NCI-H526 treated with DMSO at 0.1 percent for 48 hours (cell line): ENCODE measurements at regions not wholly inside any gene's neighbourhood (a gene's known extent, or its start where the extent isn't known, plus 50 kb on each side); places are given as distances from the start of the nearest gene placed in this dataset.

Source experiments
- DNase-seq: peaks from one replicate; lab custom pipeline; 2025; lab: John Stamatoyannopoulos, UW

DNA sequence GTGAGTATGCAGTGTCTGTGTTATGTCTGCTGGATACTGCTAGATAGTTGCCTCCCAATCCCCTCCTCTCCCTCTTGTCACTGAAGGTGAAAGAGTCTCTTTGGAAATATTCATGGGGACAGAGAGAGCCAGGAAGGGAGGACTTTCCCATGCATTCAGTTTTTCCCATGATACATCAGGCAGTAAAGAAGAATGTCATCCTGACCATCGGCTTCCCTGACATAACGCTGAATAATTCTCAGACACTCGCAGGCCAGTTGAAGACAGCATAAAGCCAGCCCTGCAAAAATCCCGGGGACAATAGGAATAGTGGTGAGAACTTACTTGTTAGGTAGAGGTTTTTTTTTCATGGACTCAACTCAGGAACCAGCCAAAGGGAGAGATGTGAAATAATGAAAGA is 58.1 kb downstream of the KLF4 start:
- no peak for DNase-seq

DNA sequence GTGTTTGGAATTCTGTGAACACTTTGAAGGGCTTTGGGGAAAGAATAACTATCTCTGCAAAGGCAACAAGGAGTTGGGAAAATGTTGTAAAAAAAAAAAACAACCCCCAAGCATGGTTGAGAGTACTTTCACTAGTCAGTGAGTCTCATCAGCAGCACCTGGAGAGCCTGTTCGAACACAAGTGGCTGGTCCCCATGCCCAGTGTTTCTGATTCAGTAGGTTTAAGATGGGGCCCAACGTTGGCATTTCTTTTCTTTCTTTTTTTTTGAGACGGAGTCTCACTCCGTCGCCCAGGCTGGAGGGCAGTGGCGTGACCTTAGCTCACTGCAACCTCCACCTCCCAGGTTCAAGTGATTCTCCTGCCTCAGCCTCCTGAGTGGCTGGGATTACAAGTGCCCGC is 59.5 kb downstream of the KLF4 start:
- no peak for DNase-seq

DNA sequence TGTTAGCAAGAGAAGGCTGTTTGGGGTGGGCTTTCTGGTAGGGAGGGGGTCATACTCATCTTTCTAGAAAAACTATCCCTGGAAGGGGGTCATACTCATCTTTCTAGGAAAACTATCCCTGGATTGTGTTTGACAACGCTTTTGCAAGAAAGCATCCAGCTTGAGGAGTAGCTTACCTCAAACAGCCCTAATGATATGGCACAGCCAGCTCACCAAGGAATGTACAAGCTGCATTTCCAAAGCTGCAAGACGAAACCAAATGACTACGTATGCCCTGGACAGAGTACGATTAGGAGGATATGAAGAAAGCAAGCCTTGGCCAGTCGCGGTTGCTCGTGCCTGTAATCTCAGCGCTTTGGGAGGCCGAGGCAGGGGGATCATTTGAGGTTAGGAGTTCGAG is 63.4 kb downstream of the KLF4 start:
- DNase-seq = no peak

DNA sequence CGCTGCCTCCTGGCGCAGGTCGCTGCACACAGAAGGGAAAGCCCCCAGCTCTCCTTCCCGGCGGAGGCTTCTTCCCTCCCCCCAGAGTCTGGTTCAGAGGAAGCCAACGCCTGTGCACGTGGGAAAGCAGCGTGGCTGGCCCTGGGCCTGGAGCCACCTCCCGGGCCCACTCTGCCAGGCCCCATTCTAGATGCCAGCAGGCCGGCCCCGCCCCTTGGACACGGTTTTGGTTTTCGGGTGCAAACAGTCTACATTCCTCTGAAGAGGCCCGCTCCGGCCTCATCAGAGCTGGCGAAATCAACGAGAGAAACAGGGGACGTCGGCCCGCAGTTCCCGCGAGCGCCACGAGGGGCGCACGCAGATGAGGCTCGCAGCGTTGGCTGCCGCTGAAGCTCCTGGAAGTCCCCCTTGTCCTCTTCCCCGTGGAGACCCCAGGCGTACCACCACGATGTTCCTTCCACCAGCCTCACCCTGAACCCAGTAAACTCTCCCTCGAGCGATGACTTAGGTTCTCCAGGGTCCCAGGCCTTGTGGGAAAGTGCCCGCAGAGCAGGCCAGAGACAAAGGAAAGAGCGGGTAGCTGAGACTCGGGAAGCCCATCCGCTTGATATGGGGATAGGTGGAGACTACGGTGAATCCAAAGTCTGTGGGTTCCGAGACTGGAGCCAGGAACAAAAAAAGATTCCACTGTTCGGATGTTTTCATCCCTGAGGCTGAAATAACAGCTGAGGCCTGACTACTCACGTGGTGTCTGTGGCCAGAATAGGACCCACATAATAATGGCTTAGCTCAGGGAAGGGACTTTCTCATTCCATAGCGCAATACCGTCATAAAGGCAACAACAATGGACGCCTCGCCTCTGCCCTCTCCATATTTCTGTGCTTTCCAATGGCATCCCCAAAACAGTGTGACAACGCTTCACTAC is 64.2 kb downstream of the KLF4 start:
- DNase-seq = no peak

DNA sequence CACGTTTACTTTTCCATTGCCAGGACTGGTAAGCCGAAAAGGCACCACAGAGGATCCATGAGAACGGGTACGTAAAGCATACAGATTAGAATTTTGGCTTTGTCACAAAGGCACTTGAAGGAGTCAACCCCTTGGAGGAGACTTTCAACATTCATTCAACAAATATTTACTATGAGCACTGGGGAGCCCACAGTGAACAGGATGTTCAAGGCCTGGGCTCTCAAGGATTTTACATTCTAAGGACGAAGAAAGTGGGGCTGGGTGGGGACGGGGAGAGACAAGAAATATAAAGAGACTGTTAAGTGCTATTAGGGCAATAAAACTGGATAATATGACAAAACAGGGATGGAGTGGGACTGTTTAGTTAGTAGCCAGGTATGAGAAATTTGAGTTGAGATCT is 66.0 kb downstream of the KLF4 start:
- no peak for DNase-seq

DNA sequence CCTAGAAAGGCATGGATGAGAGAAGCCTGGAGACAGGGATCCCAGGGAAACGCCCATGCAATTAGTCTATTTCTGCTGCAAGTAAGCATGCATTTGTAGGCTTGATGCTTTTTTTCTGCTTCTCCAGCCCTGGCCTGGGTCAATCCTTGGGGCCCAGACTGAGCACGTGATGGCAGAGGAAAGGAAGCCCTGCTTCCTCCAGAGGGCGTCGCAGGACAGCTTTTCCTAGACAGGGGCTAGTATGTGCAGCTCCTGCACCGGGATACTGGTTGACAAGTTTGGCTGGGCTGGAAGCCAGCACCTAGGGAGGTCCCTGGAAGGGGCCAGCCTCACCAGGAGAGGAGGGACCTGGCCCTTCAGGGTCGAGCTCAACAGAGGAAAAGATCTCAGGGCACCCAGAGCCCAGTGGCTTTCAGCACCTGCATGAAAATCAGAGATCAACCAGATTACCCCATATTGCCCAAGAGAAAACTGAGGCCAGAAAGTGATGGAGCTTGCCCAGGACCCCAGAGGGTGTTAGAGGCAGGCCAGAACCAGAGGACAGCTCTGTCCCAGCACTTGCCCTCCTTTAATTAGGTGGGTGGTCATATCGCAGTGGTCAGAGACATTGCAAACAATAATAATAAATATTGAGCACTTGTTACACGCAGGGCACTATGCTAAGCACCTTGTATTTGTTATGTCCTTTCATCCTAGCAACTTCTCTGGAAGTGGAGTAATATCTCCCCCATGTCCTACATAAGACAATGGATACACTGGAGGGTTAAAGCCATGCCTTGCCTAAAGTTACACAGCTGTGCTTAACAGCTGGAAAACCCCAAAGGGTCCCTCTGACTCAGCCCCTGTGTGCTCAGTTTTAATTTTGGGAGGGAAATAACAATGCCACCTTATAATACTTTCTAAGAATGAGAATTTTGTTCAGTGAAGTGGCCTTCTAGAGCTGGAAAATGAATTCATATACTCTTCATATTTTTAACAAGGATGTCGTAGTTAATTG is 67.1 kb downstream of the KLF4 start:
- DNase-seq = peak; percentile 12

DNA sequence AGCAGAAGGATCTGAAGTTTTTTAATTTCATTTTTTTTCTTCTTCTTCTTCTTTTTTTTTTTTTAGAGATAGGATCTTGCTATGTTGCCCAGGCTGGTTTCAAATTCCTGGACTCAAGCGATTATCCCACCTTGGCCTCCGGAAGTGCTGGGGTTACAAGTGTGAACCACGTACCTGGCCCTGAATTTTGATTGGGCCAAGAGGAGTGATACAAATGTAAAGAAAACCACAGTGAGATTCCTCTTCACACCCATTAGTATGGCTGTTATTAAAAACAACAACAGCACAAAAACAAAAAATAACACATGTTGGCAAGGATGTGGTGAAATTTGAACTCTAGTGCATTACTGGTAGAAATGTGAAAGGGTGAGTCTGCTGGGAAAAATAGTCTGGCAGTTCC is 79.1 kb downstream of the KLF4 start:
- DNase-seq = no peak

DNA sequence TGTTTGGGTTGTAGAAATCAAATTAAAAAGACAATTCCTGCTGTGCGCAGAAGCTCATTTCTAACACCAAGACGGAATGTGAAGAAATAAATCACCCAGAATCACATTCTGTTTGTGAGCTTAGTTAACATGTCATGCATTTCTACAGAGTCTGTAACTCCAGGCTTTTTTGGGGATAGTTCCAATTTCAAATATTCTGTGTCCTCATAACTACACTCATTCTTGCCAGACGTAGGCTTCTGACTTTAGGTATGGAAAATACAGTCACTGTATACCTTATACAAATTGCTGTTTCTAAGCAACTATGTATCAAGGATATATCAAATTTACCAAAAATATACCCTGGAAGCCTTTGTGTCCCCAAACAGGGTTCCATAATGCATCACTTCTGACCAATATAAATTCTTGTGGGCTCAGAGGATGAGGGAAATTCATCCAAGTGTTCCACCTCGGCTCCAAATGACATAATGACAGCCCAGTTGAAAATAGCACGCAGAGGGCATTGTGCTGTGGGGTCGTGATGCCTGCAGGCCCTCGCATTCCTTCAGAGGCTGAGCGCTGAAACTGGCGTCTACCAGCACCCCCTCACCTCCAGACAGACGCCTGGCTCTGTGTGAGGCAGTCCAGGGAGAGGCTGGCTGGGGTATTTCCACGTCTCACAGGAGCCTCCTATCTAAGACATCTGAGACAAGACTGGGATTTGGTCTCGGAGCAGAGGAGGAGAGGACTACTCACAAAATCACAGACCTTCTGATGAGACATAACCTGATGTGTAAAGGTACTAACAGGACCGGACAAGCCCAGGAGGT is 79.8 kb downstream of the KLF4 start:
- no peak for DNase-seq

DNA sequence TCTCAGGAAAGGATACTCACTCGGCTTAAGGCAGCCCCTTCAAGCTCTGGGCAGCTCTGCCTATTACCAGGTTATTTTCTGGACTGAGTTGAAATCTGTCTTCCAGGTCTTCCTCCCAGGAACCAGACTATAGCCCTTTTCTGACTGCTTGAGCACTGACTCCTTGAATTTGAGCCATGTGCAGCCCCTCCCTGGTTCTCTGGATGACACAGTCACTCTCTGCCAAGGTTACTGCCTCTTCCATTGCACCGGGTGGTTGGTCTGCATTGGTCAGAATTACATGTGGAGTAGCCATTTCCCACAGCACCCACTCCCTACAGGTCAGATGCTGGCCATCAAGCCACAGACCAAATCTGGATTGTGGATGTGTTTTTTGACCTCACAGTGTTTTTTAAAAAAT is 81.9 kb downstream of the KLF4 start:
- no peak for DNase-seq

DNA sequence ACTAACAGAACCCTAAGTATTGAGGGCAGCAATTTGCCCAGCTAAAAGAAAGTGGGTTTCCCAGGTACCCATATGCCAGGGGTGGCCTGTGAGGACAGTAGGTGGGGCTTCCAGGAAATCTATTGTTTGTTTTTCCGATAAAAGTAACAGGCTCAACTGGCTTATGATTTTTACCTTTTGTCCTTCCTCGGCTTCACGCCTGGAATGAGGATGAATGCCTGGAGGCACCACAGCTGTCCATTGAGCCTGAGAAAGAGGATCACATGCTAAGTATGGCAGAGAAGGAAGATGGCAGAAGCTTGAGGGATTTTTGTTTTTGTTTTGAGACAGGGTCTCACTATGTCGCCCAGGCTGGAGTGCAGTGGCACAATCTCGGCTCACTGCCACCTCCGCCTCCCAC is 84.1 kb downstream of the KLF4 start:
- no peak for DNase-seq

DNA sequence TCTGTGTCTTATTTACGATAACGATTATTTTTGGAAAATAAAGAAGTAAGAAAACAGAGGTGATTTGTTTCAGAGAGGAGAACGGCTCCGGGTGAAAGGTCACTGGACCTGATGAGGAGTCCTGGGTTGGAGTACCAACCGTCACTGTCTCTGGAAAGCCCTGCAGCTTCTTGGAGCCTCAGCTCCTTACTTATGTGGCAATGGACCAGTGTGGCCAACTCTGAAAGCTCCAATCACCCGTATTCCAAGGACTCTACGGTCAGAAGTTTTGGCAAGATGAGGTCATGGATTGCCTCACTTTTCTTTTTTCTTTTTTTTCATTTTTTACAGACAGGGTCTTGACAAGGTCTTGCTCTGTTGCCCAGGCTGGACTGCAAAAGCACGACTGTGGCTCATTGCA is 84.8 kb downstream of the KLF4 start:
- no peak for DNase-seq

DNA sequence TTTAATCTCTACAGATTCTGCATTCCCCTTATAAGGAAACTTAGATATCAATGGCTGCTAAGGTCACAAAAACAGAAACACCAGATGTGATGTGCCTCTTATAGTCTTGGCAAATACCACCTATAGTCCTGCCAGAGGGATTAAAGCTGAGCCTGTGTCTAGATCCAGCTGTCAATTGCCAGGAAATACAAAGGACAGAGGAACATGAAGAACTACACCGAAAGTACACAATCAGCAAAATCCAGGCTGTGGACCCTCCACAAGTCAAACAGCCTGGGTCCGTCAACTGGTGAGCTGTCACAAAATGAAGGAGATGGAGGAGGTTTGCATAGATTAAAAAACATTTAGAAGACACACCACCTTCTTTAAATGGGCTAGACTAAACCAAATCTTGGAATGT is 85.4 kb downstream of the KLF4 start:
- no peak for DNase-seq

DNA sequence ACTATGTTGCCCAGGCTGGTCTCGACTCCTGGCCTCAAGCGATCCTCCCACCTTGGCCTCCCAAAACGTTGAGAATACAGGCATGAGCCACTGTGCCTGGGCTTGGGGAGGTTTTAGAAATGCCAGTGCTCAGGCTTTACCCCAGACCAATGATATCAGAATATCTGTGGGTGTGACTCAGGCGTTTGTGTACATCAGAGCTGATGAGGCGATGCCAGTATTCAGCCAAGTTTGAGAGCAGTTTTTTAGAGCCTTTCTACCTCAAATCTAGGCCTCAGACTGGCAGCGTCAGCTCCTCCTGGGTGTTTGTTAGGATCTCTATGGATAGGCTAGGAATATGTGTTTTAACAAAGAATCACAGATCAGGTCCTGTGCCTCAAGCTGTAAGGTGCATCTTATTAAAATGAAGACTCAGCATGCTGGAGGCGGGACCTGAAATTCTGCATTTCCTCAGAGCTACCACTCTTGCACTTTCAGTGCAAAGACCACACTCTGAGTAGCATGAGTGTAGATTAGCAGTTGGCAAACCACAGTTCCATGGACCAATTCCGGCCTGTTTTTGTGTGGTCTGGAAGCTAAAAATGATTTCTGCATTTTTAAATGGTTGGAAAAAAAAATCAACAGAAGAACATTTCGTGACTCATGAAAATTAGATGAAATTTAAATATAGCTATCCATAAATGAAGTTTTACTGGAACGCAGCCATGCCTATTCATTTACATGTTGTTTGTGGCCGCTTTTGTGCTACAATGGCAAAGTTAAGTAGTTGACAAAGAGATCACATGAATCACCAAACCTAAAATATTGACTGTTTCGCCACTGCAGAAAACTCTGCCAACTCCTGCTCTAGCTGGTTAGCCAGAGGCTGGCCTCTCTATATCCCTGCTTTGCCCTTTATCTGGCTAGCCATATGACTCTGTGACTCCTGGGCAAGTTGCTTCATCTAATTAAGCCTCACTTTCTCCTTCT is 92.2 kb downstream of the KLF4 start:
- no peak for DNase-seq

DNA sequence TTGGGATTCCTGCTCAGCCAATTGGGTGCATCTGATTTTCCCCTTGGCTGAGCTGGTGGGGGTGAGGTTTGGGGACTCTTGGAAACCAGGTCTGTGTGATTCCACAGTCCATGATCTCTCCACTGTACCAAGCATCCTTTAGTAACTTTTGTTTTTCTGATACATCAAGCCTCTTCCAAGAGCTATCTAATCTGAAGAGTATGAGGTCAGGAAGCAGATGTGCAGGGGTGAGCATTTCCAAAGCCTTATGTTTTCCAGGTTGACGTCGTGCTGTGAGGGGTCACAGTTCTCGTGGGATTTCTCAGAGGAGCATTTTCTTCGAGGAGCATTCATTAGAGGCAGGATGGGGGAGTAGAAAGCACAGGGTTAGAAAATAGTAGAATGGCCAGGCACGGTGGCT is 95.3 kb downstream of the KLF4 start:
- DNase-seq = no peak

DNA sequence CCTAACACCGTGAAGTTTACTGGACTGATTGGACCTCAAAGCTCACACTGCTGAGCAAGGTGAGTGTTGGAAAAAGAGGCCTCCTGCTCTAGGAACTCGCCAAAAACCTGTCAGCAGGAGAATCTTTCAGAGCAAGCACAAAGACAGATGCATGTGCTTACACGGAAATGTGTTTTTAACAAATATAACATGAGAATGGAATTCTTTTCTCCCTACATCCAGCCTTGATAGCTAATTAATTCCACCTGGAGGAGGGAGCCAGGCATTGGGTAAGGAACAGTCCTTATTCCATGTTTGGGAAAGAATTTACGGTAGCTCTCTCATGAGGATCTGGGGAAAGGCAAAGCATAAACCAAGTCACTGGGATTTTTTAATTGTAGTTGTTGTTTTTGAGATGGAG is 98.8 kb downstream of the KLF4 start:
- DNase-seq = no peak

DNA sequence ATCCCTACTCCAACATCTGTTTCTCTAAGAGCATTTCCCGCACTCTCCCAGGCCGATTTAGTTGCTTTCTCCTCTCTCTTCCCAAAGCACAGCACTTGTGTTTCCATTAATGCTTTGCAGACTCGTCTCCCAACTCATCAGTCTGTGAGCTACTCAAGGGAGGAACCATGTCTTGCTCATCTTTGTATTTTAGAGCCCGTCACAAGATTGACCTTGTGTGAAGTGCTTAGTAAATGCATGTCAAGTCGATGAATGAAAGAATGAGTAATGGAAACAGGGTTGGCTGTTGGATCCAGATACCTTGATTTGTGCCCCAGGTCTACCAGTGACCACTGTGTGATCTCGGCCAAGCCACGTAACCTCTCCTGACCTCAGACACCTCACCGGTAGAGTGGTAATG is 99.3 kb downstream of the KLF4 start:
- DNase-seq = no peak

DNA sequence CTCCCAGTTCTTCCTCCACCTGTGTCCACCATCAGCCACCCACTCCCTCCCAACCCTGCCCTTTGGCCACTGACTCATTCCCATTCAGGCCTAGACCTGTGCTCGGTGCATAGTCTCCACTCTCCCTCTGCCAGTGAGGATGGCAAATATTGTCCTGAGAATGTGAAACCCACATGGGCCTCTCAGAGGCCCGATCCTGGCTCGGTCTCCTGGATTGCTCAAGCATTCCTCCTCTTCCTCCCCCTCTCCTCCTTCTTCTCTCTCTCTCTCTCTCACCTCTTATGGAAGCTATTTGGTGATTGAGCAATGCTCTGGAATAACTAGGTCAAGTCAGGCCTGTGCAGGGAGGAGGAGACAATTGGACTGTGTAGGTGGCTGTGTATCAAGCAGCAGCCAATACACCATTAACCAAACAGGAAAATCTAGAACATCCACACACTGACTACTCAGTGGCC is 99.9 kb downstream of the KLF4 start:
- DNase-seq = no peak

DNA sequence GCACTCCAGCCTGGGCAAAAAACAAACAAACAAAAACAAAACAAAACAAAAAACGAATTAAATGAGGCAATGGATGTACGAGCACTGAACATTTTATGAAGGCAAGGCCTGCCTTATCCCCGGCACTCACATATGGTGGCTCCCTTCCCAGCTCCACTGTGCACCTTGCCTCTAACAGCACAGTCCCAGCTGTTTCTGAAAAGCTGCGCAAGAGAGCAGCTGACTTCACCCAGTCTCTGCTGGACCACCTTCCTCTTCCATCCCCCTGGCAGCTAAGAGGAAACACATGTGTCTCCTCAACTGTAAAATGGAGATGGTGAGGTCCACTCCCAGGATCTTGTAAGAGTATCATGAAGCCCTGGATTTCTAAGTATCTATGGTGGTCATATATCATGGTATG is 100.7 kb downstream of the KLF4 start:
- no peak for DNase-seq

DNA sequence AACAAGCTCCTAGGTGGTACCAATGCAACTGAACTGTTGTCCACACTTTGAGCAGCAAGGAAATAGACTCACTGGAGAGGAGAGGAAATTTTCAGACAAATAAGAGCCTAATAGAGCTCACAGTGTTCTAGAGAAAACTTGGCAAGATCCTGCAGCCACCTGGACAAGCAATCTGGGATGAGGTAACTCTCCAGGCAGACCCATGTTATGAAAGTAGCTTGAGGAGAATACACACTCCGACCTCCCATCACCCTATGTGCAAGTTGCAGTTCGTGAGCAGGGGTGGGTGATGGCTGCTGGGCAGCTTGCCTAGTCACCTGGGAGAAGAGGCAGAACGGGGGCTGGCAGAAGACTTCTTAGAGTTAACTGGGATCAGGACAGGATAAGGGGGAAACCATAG is 102.2 kb downstream of the KLF4 start:
- DNase-seq = no peak

DNA sequence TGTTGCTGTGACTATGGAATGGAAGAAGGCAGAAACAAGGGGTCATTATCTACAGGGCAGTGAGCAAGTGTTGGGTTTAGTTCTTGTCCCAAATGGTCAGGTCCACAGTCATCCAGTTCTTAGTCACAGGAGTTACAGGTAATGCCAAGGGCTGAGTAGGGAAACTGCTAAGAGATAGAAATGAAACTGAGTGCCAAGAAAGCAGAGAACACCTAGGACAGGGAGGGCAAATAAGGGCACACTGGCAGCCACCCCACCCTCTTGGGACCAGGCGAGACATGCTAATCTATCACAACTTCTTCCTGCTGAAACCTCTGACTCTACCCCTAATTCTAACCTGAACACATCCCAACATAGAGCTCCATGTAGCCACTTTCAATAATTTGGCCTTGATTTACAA is 103.2 kb downstream of the KLF4 start:
- no peak for DNase-seq
